Activated CD4-positive, alpha-beta T cell treated with anti-CD3 and anti-CD28 coated beads, Interleukin-2, amount 50 U/mL, for 1 hour (primary cell): ENCODE measurements at regions not wholly inside any gene's neighbourhood (a gene's known extent, or its start where the extent isn't known, plus 50 kb on each side); places are given as distances from the start of the nearest gene placed in this dataset.

Source experiments
- DNase-seq: peaks from one replicate; pipeline ENCODE4 v3.0.0-alpha.2; 2020

GRCh38 chr22:49075150-49075549 lies 752.5 kb downstream of the BRD1 start:
- DNase-seq = no peak

GRCh38 chr22:49073873-49074417 lies 753.7 kb downstream of the BRD1 start:
- DNase-seq = no peak

- no peak for DNase-seq
Measured at GRCh38 chr22:49072996-49073645, 754.6 kb downstream of the BRD1 start.

- no peak for DNase-seq
Measured at GRCh38 chr22:49070501-49070900, 757.2 kb downstream of the BRD1 start.

GRCh38 chr22:49068861-49069500 lies 758.7 kb downstream of the BRD1 start:
- DNase-seq = no peak

GRCh38 chr22:49067504-49067903 lies 760.2 kb downstream of the BRD1 start:
- DNase-seq = no peak

GRCh38 chr22:49066619-49067018 lies 761.1 kb downstream of the BRD1 start:
- no peak for DNase-seq

GRCh38 chr22:49064836-49065235 lies 762.8 kb downstream of the BRD1 start:
- no peak for DNase-seq

GRCh38 chr22:49063545-49063890 lies 764.2 kb downstream of the BRD1 start:
- DNase-seq = no peak

- no peak for DNase-seq
Measured at GRCh38 chr22:49062802-49063544, 764.7 kb downstream of the BRD1 start.

GRCh38 chr22:49062155-49062801 lies 765.4 kb downstream of the BRD1 start:
- DNase-seq = no peak

- DNase-seq = no peak
Measured at GRCh38 chr22:49057910-49058309, 769.8 kb downstream of the BRD1 start.

- DNase-seq = no peak
Measured at GRCh38 chr22:49056301-49056700, 771.4 kb downstream of the BRD1 start.

- no peak for DNase-seq
Measured at GRCh38 chr22:49055406-49055805, 772.3 kb downstream of the BRD1 start.

GRCh38 chr22:49053578-49053977 lies 774.1 kb downstream of the BRD1 start:
- DNase-seq = no peak

GRCh38 chr22:49052560-49052959 lies 775.1 kb downstream of the BRD1 start:
- no peak for DNase-seq

- DNase-seq = peak; percentile 28
Measured at GRCh38 chr22:49052023-49052538, 775.6 kb downstream of the BRD1 start.

- DNase-seq = no peak
Measured at GRCh38 chr22:49051491-49052022, 776.1 kb downstream of the BRD1 start.

- DNase-seq = no peak
Measured at GRCh38 chr22:49049691-49050090, 778.0 kb downstream of the BRD1 start.

- no peak for DNase-seq
Measured at GRCh38 chr22:49048591-49048990, 779.1 kb downstream of the BRD1 start.

- no peak for DNase-seq
Measured at GRCh38 chr22:49047447-49047846, 780.2 kb downstream of the BRD1 start.

- no peak for DNase-seq
Measured at GRCh38 chr22:49046546-49047361, 780.9 kb downstream of the BRD1 start.
